ENCODE measurements at regions not wholly inside any gene's neighbourhood (a gene's known extent, or its start where the extent isn't known, plus 50 kb on each side); places are given as distances from the start of the nearest gene placed in this dataset.

DNA sequence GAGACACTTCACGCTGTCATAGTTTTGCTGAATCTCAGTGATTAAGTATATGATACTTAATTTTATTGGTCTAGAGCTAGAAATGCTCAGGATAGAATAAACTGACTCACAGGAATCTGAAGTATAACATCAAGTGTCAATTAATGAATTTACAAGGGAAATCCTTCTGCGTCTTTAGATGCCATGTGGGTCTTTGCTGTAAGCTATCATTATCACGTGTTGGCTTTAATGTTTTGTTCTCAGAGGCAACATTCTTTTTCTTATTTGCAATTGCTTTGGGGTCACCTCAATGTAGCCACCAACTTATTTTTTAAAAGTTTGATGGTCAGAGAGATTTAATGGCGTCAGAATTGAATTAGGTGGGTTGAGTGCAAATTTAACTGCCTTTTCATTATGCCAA lies 680.1 kb upstream of the PTBP2 start:
- TF ChIP-seq, protein P1, sequence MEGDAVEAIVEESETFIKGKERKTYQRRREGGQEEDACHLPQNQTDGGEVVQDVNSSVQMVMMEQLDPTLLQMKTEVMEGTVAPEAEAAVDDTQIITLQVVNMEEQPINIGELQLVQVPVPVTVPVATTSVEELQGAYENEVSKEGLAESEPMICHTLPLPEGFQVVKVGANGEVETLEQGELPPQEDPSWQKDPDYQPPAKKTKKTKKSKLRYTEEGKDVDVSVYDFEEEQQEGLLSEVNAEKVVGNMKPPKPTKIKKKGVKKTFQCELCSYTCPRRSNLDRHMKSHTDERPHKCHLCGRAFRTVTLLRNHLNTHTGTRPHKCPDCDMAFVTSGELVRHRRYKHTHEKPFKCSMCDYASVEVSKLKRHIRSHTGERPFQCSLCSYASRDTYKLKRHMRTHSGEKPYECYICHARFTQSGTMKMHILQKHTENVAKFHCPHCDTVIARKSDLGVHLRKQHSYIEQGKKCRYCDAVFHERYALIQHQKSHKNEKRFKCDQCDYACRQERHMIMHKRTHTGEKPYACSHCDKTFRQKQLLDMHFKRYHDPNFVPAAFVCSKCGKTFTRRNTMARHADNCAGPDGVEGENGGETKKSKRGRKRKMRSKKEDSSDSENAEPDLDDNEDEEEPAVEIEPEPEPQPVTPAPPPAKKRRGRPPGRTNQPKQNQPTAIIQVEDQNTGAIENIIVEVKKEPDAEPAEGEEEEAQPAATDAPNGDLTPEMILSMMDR (conservative IDR thresholded peaks at IDR 0.05; ENCODE audit: low read depth, low read length) = no peak
- TF ChIP-seq EZH2phosphoT487 (IDR thresholded peaks at IDR 0.05; ENCODE audit: borderline replicate concordance, low read length) = no peak
- TF ChIP-seq EZH2 (IDR thresholded peaks at IDR 0.05; ENCODE audit: low read length, unreplicated experiment) = no peak
